GM19467 (cell line): ENCODE measurements at regions not wholly inside any gene's neighbourhood (a gene's known extent, or its start where the extent isn't known, plus 50 kb on each side); places are given as distances from the start of the nearest gene placed in this dataset.
A peak's percentile ranks its signal among the peaks of the same experiment; 100 is the strongest.
"Not testable (repeated sequence)": the region's sequence is repeated elsewhere in the genome, so short reads cannot be mapped to it uniquely, and the experiment has no call there.

ENCODE experiments used
- ATAC-seq: cut with Tn5 transposase; IDR thresholded peaks from one replicate; pipeline ENCODE4 v1.9.1; 2021; ENCODE audit warnings: mild to moderate bottlenecking, moderate library complexity; ENCODE audit not compliant: unreplicated experiment

DNA sequence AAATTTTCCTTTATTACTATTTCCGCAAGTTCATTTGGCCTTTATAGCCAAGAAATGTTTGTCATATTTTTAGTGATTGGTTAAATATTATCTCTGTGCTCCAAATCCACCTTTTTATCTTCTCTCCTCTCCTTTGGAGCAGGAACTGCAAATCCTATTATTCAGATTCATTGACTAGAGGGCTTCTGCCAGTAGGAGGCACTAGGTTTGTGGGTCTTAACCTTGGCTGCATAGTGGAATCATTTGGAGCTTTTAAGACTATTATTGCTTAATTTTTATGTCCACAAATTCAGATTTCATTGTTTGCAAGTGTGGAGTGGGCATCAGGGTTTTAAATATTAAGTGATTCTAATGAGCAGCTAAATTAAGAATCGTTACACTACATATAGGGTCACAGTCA is 75.3 kb upstream of the SYT10 start:
- ATAC-seq: no peak

DNA sequence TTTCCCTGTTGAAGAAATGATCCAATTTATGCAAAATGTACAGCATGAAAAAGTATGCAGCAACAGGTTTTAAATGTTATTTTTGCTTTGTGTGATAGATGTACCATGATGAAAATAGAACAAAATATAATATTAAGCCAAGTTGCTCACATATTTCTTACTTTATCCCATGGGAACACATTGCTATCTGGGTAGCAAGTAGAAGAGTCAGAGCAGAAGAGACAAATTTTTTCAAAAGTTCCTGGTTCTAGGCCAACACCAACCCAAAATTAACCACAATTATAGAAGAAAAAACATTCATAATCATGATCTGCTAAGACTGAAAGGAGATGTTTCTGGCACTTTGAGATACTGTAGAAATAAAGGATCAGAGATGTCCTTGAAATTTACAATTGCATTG is 79.9 kb upstream of the SYT10 start:
- no peak for ATAC-seq

DNA sequence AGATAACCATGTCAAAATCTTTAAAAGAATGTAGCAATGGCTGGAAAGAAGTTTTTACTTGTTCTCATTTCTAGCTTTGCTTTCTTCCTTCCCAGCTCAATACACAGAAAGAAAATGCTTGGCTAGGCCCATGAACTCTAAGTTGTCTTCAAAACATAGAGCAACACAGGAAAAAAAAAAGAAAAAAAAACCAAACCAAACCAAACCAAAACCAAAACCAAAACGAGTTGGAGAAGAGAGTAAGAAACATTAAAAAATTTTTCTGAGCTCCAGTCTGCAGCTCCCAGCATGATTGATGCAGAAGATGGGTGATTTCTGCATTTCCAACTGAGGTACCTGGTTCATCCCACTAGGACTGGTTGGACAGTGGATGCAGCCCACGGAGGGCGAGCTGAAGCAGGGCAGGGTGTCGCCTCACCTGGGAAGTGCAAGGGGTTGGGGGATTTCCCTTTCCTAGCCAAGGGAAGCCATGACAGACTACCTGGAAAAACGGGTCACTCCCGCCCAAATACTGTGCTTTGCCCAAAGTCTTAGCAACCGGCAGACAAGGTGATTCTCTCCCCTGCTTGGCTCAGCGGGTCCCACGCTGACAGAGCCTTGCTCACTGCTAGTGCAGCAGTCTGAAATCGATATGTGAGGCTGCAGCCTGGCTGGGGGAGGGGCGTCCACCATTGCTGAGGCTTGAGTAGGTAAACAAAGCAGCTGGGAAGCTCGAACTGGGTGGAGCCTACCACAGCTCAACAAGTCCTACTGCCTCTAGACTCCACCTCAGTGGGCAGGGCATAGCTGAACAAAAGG is 81.1 kb upstream of the SYT10 start:
- ATAC-seq: not testable (repeated sequence)

DNA sequence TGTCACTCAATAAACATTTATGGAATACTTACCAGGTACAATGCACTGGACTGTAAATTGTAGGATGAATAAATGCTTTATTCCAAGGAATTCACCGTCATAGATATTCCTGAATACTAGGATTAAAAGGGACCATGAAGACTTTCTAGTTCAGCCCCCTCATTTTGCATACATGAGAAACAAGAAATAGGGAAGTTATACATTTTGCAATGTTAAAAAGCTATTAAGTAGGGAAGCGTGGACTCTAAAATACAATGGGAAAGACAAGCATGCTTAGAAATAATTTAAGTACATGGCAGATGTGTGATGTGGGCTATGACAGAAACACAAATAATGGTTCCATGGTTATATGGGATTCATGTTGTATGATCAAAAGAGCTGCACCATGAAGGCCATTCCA is 89.4 kb upstream of the SYT10 start:
- ATAC-seq: no peak

DNA sequence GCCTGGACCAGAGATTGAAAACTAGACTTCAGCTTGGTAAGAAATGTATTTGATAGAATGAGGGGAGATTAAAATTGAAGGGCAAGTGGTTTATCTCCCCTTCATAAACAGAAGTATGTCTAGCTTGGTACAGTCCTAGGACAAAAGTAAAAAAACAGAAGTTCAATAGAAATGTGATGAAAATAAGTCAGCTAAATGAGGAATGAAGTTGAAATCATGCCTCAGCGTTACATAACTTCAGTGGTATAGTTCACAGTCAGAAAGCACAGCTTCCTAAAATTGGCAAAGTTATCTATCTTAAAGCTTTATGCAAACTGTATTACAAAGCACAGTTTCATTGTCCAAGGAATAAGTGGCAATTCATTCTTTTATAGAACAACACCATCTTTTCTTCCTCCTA is 90.2 kb upstream of the SYT10 start:
- ATAC-seq: no peak

DNA sequence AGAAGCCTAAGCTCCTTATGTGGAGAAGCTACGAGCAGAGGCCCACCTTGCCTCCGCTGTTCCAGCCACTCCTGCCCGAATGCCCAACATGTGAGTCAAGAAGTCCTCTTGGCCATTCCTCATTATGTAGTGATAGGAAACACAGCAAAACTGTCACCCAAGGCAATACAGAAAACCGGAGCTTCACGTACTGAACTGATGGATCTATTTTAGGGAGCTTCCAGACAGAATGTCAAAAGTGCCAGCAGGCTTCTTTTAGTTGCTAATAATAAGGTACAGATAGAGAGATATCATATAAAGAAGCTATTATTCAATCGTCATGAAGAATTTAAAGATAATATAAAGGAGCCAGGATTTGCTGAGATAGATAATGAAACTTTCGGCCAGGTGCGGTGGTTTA is 91.6 kb upstream of the SYT10 start:
- no peak for ATAC-seq

DNA sequence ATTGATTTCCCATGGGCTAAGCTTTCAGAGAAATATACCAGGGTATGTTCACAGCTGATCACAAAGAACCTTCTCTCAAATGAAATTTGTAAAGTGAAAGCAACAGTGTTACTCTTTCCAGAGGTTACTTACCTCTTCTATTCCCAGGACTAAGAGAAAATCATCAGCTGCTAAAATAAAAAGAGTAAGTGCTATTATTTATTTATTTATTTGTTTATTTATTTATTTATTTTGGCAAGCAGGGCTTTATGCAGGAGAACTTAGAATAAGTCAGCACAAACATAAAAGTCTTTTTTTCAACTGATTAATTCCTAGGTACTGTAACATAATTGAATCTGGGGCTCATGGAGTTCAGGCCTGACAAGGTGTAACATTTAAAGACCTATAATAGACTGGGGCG is 93.9 kb upstream of the SYT10 start:
- no peak for ATAC-seq

DNA sequence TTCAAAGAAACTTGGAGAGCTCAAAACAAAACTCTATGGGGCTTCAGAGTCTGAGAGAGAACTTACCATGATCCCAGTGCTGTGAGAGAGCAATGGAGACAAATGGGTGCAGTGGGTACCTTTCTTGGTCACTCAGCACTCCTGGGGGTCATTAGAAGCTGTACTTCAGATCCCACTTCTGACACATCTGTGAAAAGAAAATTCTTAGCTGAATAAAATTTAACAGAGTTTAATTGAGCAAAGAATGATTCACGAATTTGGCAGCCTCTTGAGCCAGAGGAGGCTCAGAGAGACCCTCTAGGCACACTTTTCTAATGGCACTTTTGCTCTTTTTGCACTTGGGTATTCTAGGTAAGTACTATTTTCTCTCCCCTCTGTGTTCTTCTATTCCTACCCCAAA is 96.8 kb upstream of the SYT10 start:
- ATAC-seq: no peak

DNA sequence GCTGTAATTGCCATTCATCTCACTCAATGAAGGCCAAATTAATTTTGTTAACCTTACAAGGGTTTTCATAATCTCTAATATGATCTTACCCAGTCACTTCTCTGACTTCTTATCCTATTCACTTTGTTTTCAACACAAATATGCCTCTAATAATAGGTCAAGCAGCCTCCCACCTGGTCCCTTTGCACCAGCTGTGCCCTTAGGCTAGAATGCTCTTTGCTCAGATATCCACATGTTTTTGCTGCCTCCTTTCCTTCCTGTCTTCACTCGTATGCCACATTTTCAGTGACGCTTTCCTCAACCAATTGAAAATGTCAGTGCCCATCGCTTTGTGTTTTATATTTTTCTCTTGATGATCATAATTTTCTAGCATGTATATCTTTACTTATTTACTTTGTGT is 106.4 kb upstream of the SYT10 start:
- ATAC-seq: no peak

DNA sequence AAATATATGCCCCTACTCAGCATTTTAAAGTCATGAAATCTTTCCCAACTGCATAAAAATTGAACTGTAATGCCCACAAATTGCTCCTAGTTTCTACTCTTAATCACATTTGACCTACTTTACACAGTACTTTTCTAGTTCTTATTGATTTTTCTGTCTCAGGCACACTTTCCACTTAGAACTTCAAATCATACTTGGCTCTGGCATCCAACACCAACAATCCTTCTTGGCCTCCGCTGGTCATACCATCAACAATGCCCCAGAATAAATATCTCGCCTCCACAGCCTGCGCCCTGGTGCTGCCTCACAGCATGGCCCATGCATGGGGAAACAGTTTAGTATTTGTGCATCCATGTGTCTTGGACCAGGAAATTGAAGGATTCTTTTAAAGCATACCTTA is 107.5 kb upstream of the SYT10 start:
- ATAC-seq: no peak

DNA sequence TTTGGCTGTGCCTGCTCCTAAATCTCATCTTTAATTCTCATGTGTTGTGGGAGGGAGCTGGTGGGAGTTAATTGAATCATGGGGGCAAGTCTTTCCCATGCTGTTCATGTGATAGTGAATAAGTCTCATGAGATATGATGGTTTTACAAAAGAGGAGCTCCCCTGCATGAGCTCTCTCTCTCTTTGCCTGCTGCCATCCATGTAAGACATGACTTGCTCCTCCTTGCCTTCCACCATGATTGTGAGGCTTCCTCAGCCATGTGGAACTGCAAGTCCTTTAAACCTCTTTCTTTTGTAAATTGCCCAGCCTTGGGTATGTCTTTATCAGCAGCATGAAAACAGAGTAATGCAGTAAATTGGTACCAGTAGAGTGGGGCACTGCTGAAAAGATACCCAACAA is 110.6 kb upstream of the SYT10 start:
- not testable (repeated sequence) for ATAC-seq

DNA sequence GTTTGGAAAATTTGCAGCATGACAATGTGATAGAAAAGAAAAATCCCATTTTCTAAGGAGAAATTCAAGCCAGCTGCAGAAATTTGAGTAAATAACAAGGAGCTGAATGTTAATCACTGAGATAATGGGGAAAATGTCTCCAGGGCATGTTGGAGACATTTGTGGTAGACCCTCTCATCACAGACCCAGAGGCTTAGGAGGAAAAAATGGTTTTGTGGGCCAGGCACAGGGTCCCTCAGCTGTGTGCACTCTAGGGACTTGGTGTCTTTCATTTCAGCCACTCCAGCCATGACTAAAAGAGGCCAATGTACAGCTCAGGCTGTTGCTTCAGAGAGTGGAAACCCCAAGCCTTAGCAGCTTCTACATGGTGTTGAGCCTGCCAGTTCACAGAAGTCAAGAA is 111.4 kb upstream of the SYT10 start:
- no peak for ATAC-seq

DNA sequence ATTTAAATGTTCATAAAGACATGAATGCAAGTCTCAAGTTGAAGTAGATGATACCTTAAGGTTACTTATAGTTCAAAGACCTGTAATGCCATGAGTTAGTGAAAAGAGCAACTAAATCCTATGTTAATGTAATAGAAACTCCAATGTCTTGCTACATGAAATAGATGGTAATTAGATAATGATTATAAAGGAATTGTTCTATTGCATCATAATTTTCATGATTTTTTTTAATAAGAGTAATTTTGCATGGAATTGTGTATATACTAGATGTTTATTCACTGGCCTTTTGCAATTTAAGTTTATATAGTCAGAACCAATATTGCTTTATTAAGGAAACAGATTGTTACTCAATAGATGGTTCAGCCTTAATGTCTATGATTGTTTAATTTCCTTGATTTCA is 115.5 kb upstream of the SYT10 start:
- no peak for ATAC-seq

DNA sequence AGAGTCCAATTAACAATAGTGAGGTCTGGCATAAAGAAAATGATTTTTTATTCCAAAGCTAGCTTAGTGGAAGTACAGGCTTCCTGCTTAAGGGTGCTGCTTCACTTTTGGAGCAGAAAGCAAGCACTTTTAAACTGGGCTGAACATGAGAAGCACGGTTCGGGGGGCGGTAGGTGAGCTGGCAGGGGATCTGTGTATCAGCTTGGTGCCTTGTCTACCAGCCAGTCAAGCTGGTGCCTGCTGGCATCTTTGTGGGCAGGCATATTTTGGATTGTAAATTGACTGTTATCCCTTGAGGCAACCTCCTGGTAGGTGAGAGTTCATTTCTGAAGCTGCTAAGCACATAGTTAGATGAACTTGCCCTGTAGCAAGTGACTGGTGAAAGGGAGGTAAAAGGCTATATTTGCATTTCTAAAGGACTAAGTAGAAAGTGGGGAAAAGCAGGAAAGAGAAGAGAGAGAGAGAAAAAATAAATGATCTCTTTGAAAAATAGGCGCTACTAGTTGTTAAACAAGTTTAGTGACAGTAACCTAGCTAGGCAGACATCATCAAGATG is 121.1 kb upstream of the SYT10 start:
- ATAC-seq: no peak

DNA sequence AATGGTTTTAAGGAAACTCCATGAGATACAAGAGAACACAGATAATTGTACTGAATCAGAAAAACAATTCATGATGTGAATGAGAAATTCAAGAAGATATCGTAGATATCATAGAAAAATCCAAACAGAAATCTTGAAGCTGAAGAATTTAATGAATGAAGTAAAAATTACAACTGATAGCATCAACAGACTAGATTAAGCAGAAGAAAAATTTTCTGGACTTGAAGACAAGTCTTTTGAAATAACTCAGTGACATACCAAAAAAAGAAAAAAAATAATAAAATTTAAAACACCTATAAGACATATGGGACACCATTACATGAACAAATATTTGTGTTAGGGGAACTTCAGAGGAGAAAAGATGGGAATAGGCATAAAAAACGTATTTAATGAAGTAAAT is 122.8 kb upstream of the SYT10 start:
- ATAC-seq: no peak

DNA sequence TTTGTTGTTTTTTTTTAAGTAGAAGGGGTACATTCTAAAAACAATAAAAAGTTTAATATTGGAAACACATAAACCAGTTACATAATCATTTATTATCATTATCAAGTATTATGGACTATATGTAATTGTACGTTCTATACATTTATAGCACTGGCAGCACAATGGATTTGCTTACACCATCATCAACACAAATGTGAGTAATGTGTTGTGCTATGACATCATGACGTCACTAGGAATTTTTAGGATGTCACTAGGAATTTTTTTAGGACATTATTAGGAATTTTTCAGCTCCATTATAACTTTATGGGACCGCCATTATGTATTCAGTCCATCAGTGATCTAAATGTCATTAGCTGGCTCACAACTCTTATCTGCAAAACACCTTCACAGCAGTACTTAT is 126.8 kb upstream of the SYT10 start:
- ATAC-seq: no peak

DNA sequence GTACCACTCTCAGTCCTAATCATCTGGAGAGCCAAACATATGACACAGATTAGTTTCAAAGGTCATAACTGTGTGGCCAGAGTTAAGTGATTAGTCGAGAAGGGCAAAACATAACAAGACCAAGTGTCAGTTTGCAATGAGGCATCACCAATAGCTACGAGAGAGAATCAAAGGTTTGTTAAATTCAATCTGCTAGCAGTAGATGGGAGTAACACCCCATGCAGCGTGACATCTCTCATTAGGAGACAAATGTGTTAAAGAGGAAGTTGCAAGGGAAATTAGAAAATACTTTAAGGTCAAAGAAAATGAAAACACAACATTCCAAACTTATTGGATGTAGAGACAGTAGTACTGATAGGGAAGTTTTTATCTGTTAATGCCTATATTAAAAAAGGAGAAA is 135.7 kb upstream of the SYT10 start:
- no peak for ATAC-seq

DNA sequence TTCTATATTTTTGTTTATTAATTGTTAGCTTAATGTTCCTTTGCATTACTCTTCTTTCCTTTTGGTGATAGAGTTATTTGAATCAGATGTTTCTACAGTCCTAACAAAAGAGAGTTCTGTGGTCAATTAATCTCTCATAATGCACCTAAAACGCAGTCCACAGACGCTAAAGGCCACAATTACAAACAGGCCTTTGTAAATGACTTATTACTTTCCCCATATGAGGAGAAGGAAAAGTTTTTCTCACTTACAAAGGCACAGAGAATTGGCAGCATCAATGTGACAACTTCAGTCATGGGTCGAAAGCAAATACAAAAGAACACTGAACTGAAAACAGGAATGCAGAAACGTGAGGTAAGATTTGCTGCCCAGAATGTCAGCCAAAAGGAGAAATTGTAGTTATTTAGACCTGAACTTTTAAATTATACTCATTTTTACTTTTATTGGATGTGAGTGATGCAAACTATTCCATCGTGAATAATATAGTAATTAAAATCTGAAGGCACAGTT is 142.0 kb upstream of the SYT10 start:
- no peak for ATAC-seq

DNA sequence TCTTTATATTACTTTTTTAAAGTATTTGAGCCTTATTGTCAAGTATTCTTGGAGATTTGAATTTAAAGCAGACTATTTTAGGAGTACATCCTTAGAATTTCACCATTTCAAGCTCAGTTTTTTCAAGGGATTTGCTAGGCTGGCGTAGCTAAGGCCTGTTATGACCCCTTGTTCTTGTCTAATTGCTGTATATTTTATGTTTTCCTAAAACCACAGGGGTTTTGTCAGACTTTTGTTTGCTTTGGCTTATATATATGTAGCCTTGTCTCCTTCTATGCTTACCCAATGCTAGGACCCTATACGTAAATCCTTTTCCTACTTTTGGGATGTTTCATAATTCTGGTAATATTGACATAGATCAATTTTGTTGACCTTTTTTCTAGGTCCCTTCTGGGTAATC is 147.0 kb upstream of the SYT10 start:
- no peak for ATAC-seq

DNA sequence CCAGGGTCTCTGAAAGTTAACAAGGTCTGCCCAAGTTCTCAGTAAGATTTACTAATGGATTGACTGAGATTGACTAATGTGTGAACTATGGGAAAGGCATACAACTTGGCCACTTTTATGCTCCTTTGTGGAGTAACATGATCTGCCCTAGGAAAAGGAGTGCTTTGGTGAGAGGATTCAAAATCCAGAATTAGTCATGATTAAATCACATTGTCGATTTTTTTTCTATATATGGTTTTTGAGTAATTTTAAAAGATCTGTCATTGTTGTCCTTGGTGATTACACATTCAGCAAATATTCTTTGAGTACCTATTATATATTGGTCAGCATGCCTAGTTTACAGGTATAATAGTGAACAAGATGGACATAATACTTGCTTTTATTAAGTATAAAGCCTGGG is 147.7 kb upstream of the SYT10 start:
- ATAC-seq: no peak

DNA sequence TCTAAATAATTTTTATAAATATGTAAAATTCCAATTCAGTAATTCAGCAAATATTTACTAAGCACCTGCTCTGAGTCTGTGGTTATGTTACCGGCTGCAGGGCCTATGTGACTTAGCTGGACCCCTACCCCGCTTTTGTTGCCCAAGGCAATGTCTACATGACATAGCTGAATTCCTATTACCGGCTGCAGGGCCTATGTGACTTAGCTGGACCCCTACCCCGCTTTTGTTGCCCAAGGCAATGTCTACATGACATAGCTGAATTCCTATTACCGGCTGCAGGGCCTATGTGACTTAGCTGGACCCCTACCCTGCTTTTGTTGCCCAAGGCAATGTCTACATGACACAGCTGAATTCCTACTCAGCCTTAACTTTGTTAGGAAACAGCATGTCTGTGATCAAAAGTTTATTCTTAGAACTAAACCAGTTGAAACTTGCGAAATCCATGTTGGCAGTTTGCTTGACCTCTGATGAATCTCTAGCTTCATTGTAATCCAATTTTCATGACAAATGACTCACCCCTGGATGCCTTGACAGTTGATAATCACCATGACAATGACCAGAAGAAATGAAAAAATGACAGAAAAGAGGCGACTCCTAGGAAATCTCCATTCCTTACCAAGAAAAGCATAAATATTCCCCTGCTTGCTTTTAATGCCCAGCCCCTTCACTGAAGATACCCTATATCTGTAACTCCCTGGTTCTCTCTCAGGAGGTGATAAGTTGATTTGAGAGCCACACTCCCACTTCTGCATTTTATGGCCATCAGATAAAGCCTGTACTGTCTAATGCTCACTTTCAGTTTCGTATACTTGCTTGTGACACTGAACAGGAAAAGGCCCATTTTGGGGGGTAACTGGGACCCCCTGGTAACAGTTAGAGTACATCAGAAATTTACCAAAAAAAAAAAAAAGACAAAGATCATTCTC is 148.4 kb upstream of the SYT10 start:
- ATAC-seq: peak; percentile 65
